GM18858 (cell line): ENCODE measurements at regions not wholly inside any gene's neighbourhood (a gene's known extent, or its start where the extent isn't known, plus 50 kb on each side); places are given as distances from the start of the nearest gene placed in this dataset.
"Not testable (repeated sequence)": the region's sequence is repeated elsewhere in the genome, so short reads cannot be mapped to it uniquely, and the experiment has no call there.

Experiments used
- ATAC-seq: cut with Tn5 transposase; IDR thresholded peaks from one replicate; pipeline ENCODE4 v1.9.1; 2021; ENCODE audit not compliant: unreplicated experiment

DNA sequence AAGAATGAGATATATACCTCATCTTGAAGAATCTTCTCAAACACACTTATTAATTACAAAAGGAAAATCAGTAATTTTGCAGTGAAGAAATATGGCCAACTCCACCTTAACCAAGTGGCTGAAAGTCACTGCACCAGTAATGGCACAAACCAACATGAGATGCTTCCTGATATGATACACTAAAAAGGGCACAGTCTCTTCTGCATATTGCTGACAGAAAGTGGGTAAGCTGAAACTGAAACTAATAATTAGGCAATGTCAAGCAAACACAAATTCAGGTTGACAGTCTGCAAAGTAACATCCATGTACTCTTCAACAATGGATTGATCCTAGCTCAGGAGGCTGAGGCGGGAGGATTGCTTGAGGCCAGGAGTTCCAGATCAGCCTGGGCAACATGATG is 56.1 kb downstream of the ZNF22 start:
- not testable (repeated sequence) for ATAC-seq

DNA sequence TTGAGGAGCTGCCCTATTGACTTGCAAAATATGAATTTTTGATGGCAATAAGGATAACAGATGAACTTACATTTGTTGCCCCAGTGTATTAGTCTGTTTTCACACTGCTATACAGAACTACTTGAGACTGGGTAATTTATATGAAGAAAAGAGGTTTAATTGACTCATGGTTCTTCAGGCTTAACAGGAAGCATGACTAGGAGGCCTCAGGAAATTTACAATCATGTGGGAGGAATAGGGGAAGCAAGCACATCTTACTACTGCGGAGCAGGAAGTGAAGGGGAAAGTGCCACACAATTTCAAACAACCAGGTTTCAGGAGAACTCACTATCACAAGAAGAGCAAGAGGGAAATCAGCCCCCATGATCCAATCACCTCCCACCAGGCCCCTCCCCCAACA is 57.9 kb downstream of the ZNF22 start:
- ATAC-seq: no peak

DNA sequence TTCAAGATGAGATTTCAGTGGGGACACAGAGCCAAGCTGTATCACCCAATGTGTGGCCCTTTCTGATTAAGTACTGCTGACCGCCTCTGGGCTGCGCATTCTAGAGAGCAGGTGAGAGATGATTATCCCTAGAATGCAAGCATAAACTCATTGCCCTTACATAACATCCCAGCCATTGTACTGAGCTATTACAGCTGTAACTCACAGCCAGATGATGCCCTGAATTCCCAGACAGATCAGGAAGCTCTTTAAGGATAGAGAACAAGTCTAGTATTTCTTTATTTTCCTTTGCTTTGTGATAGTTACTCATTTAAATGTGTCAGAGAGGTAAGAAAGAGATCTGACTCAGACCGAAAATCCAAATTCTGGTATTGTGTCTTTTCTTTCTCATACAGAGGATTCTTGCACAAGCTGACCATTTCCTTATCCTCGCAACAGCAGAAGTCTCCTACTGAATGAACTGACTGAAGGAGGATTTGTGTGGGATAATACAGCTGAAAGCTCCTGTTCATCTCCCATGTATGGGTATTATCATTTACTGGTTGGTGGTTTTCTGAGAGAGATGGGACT is 58.4 kb downstream of the ZNF22 start:
- no peak for ATAC-seq

DNA sequence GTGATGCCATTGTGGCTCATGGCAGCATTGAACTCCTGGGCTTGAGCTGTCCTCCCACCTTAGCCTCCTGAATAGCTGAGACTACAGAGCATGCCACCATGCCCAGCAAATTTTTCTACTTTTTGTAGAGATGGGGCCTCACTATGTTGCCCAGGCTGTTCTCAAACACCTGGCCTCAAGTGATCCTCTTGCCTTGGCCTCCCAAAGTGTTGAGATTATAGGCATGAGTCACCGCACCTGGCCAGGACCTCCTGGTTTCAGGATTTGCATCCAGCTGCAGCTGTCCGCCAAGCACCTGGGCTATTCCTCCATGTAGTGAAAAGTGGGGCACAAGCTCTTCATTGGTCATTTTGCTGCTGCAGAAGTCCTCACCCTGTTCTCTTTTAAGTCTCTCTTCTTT is 58.9 kb downstream of the ZNF22 start:
- no peak for ATAC-seq

DNA sequence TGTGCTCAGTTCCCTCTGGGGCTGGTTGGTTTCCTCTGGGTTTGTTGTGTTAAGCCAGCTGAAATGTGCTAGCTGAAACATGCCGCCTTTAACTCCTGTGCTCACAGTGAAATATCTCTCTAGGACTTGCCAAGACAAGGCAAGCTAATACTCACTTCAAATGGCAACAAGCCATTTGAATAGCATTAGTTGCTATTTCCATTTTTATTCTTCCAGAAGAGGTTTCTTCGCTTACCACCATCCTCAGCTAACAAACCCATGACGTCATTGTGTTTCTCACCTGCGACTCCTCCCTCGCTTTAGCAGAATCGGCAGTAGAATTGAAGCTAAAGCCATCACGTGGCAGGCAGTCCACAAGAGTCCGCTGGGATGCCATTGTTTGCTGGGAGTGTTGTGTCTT is 61.3 kb downstream of the ZNF22 start:
- no peak for ATAC-seq

DNA sequence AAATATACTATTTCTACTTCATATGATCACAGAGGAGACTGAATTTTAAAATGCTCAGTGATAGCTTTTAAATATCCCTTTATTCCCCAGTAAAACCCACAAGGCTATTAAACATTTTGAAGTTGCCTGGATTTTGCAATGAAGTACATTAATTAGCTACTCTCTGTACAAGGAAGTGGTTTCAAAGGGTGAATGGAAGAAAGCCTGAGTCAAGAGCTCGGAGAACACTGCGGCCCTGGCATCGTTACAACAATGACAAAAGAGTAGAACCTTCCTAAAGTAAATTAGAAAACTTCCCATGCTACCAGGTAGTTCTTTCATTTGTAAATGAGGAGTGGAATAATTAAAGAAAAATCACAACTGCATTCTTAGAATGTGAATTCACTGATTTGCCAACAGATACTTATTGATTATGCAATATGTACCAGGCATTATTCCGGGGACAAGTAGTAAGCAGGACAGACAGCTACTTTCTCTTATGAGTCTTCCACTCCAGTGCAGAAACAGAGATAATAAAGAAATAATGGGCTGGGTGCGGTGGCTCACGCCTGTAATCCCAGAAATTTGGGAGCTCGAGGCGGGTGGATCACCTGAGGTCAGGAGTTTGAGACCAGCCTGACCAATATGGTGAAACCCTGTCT is 63.0 kb downstream of the ZNF22 start:
- ATAC-seq: no peak

DNA sequence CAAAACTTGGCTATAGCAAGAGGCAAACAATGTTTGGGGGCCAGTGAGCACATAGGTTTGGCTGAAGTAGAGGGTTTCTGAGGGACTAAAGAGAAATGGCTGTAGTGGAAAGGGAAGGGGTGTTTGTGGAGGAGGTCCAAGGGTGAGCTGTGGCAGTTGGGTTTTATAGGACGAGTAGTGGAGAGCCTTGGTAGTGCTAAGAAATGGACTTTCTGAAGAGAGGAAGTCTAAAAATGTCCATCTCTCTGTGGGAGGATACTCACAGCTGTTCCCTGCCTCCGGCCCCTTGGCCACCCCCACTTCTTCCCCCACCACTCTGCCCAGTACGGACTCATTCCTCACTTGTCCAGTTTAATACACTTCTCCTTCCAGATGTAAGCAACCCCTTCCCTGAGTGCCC is 64.3 kb downstream of the ZNF22 start:
- ATAC-seq: no peak

DNA sequence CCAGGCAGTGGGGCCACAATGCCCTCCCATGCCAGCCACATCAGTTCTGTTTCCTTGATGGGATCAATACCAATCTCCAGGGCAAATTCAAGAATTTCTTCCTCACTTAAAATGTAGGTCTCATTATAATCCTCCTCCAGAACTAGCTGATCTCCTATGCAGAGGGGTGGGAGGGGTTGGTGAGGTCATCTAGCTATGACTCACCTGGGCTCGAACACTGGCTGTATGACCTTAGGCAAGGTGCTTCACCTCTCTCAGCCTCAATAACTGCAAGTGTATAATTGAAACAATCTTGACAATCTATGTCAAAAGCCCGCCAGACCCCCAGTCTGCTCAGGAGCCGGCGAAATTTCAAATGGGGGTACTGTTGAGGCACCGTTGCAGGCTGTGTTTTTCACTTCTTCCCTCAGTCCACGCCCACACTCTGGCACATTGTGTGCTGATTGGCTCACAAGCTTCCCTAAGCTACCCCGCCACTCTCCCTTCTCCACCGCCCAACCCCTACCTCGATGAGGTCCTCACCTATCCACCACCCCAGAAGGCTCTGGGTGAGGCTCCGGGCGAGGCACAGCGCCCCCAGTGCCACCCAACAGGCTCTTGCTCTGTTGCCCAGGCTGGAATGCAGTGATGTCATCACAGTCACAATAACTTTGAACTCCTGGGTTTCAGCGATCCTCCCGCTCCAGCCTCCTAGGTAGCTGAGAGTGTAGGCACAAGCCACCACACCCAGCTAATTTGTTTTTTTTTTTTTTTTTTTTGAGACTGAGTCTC is 70.5 kb downstream of the ZNF22 start:
- no peak for ATAC-seq

DNA sequence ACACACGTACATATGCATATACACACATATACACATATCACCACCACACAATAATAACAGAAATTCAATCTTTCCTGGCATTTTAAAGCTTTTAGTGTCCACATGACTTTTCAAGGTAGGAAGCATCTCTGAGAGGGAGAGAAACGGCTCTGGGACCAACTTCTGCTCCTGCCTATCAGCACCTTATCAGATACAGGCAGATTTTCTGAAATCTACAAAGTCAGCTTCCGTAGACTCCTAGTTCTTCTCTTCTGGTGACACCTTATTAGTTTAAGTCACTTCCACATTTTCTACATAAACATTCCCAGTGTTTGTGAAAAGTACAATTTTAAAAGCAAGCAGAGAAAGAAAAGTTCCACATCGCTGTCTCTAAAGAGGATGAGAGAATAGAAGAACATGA is 74.5 kb downstream of the ZNF22 start:
- no peak for ATAC-seq

DNA sequence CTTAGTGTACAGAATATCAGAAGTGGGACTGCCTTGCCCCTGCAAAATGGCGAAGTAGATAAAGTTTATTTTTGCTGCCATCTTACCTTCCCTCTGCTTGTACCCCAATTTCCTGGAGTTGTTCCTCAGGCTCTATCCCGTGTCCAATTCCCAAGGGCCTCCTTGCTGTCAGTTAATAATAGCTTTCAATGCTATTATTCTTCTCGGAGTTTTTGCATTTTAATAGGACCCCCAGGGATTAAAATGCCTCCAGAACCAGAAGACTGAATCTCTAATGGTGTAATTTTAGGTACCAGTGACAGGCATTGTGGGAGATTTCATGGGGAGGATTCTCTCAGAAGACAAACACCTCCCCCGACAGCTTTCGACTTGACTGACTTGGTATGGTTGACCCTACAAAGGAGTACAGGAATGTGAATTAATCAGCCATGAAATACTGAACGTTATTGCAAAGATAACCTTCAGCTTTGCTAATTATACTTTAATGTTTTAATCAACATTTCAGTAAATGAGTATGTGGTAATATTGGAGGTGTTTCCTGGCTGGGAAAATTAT is 75.2 kb downstream of the ZNF22 start:
- no peak for ATAC-seq

DNA sequence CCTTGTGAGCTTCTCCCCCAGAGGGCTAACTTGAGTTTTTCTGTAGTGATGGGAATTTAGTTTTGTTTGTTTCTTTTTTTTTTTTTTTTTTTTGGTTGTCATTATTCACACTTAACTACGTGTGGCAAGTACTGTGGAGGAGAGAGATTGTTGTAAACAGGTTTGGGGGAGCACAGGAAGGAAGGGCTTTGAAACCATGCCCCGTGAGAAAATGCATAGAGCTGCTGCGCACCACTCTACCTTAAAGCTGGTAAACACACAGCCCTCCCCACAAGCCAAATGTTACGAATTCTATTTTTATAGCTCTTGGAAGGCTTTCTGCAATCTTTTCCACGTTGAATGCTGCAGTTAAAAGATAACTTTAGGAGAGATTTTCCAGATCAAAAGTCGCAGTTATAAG is 76.2 kb downstream of the ZNF22 start:
- ATAC-seq: no peak

DNA sequence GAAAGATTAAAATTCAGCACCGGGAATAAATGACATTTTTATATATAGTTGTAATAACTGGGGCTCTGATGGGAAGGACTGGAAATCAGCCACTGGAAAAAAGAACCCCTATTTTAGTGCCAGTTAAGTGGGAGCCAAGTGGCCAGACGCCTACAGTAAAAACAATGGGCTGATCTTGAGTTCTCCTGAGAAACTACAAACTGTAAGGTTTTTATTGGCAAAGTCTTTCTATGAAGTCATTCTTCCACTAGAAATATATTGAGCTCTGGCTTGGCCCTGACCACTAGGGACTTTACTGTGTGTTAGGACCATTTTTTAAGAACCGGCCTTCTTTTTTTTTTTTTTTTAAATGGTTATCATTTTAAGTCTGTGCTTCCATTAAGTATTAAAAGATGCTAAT is 79.6 kb downstream of the ZNF22 start:
- no peak for ATAC-seq

DNA sequence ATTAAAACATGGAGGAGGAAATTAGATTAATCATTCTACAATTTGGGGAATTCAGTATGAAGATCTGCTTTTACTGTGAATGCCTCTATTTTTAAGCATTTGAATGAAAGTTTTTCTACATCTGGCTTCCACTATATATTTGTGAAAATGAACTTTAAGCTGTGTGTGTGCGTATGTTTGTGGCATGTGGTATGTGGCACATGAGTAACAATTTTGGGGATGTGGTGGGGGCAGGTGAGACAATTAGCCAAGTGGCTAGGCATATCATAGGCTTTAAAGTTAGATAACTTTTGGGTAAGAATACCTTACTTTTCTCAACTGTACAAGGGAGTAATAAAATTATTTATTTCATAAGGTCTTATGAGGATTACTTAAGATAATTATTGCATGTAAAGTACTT is 81.5 kb downstream of the ZNF22 start:
- ATAC-seq: no peak

DNA sequence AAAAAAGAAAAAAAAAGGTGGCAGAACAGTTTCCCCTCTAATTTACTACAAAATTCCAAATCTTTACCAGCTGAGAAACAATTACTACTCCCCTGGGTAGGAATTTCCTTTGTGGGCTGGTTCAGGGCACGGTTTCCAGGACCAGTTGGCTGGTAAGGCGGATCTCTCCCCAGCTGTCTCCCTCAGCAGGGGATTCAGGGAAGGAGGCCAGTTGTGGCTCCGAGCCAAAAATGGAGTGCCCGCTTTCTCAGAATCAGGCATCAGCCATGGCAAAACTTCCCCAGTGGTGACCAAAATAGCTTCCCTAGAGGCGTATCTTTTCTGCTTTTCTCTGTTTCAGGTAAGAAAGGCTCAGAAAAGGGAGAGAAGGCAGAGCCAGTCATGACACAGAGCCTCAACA is 91.2 kb downstream of the ZNF22 start:
- ATAC-seq: no peak

DNA sequence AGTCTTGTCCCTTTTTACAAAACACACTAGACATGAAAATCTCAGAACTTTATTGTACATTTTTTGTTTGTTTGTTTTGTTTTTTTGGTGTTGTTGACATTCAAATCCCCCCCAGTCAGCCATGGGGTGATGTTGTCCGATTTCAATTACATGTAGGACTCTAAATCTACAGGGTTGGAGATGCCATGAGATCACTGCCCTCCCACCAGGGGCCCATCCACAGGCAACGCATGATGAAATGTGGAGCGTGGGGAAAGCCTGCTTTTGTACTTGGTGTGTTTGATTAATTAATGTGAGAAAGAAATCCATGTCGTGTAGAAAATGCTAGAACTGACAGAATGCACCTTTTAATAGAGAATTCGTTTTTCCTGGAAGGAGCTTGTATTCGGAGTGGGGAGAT is 93.2 kb downstream of the ZNF22 start:
- ATAC-seq: no peak

DNA sequence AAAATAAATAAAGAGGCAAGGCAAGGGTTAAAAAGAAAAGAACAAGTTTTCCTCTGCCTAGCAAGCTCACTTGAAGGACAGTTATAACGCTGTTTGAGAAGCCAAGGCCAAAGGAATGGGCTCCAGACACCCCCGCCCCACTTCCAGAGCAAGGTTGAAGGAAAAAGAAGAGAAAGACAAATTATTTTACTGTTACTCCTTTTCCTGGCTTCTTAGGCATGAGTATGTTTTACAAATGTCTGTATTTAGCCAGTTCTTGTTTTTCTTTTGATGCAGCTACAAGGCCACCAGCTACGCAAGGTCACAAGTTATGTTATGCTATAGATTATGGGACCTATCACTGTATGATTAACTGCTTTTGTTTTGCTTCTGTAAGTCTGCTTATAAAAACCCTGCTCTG is 94.6 kb downstream of the ZNF22 start:
- no peak for ATAC-seq

DNA sequence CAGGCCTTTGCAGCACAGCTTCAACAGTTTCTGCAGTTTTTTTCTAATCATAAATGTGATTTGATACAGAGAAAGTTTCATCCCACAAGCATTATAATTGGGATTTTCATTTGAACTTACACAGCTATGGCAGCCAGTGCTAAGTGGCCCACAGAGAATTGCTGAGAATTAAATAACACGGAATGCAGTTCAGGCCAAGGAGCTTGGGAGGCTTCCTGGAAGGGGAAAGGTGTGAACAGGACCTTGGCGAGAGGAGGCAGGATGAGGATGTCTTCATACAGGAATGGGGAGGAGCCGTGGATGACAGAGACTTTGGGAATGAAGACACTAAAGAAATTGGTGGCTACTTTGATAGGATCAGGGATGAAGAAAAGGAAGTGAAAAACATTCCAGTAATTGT is 95.3 kb downstream of the ZNF22 start:
- no peak for ATAC-seq

DNA sequence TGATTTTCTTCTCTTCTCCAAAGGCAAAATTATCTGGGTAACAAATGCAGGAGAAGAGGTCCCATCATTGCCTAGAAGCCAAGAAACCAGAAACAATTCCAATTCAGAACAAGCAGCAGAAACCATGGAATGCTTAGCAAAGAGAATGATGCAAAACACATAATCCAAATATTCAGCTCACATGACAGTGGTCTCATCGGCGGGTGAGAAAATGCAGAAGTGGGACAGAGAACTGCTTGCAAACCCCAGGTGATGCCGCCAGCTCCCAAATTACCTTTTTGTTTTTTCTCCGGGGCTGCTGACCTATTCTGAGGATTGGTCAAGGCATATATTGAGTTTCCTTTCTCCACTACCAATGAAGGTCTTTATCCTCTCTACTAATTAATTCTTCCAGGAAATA is 99.7 kb downstream of the ZNF22 start:
- ATAC-seq: no peak

DNA sequence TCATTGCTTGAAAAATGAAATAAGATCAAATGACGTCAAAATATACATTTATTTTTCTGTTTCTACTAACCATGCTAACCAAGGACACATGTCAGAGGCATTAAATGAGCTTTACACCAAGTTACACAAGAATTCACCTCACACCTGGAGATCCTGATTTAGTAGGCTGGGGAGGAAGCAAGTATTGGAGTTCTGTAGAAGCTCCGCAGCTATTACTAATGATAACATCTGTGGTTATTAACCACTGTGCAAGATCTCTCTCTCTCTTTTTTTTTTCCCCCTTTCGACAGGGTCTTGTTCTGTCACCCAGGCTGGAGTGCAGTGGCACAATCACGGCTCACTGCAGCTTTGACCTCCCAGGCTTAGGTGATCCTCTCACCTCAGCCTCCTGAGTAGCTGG is 104.0 kb downstream of the ZNF22 start:
- ATAC-seq: no peak

DNA sequence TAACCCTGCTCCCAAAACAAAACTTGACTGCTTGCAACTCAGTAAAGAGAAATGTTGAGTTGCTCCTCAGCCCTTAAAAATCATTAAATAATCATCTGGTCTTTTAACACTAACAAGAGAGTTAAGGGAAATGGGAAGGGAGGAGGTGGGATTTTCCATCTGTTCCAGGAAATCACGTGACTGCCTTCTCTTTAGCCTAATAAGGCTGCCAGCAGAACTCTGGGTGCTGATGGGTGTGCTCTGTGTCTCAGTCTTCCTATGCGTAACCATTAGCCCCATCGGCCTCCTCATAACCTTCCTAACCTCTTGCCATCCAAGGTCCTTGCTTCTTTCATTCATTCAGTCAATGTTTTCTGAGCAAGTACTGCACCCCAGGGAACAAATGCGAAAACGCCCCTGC is 104.6 kb downstream of the ZNF22 start:
- not testable (repeated sequence) for ATAC-seq

DNA sequence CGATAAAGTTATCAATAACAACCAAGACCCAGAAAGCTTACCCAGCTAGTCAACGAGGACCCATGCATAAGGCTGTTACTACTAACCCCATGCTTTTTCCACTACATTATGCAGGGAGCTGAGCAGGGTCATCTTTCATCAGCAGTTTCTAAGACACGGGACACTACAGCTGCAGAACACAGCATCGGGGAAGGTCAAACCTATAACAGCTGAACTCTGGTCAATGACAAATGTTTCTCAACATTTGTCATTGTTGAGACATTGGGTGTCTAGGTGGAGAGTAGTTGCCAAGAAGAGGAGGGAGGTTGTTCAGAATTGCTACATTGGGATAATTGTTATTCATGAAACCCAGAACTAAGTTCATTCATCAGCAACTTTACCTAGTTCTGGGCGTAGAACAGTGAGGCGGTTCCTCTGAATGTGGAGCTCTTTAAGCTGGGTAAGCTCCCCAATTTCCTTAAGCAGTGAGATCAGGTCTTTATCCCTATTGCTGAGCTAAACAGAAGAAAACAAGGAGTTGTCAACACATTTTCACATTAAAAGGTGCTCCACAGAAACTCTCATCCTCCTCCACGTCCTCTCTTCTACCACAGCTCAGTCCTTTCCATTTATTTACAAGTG is 105.6 kb downstream of the ZNF22 start:
- ATAC-seq: no peak

DNA sequence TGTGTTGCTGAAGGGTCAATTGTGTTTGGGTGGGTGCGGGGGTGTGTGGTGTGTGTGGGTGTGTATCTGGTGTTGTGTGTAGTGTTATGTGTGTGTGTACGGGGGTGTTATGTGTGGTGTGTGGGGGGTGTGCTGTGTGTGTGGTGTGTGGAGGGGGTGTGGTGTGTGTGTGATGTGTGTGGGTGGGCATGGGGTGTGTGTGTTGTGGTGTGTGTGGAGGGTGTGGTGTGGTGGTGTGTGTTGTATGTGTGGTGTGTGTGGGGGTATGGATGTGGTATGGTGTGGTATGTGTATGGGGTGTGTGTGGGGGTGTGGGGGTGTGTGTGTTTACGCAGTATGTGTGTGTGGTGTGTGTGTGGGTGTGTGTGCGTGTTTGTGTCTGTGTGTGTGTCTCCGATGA is 110.8 kb downstream of the ZNF22 start:
- no peak for ATAC-seq
